ENCODE measurements at regions not wholly inside any gene's neighbourhood (a gene's known extent, or its start where the extent isn't known, plus 50 kb on each side); places are given as distances from the start of the nearest gene placed in this dataset.

DNA sequence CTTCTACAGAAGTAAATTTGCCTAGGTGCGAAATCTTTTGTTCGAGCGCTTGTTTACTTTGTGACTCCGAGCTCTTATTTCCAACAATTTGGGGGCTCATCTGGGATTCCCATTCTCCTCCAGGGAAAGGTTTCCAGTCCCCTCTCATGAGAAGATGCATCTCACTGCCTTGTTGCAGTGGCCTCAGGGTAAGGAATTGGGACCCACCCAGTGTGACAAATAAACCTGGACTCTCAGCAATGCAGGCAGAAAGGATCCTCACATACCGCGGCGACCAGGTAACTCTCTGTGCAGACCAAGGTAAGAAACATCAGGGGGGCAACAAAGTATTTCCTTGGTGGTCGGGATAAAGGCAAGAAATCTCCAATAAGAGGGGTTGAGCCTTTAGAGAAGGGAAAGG is 1169.3 kb downstream of the DSC3 start:
- H3K79me1 ChIP-seq (ENCODE audit: low read depth, low read length), result no peaks in the 10 kb centered on the region
- no peaks in the 10 kb centered on the region for H3K27me3 ChIP-seq (replicated peaks in 1 of 4; ENCODE audit: control insufficient read depth in 3 of 4, extremely low read depth in 1 of 4, insufficient read depth in 3 of 4, low read length in 3 of 4)
- H2BK15ac ChIP-seq (ENCODE audit: low read length), result no peak overlapping the region
- FAIRE-seq (no peak), DNase-seq (ENCODE audit: low read depth in 1 of 2, low spot score in 2 of 2) (no peak)
- H3K23me2 ChIP-seq (ENCODE audit: low read depth, low read length), result no peaks in the 10 kb centered on the region; the same call in 1 of the 2 replicates
- peaks cover 0 to 3% of the 10 kb centered on the region in 2 experiments; a peak in 1 of 4 replicates for H3K9me3 ChIP-seq (ENCODE audit: insufficient read depth in 2 of 2, low read depth in 1 of 2, low read length in 1 of 2)
- H3K4me2 ChIP-seq (ENCODE audit: insufficient read depth in 1 of 2, low read depth in 2 of 2, low read length in 2 of 2), result no peak overlapping the region
- no peak overlapping the region for H2AFZ ChIP-seq (ENCODE audit: low read length)
- POLR2A ChIA-PET (ENCODE audit: partially characterized antibody), result no interaction called here
- CTCF ChIA-PET (ENCODE audit: partially characterized antibody), result interaction anchor here (0.9 to 2.4 kb wide), 4 partner anchors 8 to 408 kb away, joined by 5 to 28 read pairs (median 11); no protein-coding TSS in a partner anchor
- H4K8ac ChIP-seq (ENCODE audit: extremely low read depth, insufficient read depth, low read length), result peak overlapping the region; percentile 47; the same call in 1 of the 2 replicates
- H4K5ac ChIP-seq (ENCODE audit: insufficient read length, low read depth, low read length), result no peak overlapping the region
- no peaks in the 10 kb centered on the region; a peak in 1 of 7 replicates for H3K4me1 ChIP-seq (replicated peaks in 1 of 4; ENCODE audit: control insufficient read depth in 3 of 4, insufficient read depth in 4 of 4, low read length in 3 of 4)
- H4K91ac ChIP-seq (replicated peaks; ENCODE audit: insufficient read length, low read length), result no peak overlapping the region
- no peak overlapping the region for H3K14ac ChIP-seq (ENCODE audit: insufficient read length)
- H3K36me3 ChIP-seq (ENCODE audit: control insufficient read depth in 2 of 4, insufficient read depth in 4 of 4, low read length in 3 of 4), result no peaks in the 10 kb centered on the region
- no peak overlapping the region for H2BK12ac ChIP-seq (ENCODE audit: low read depth, low read length)
- H3K56ac ChIP-seq (replicated peaks; ENCODE audit: insufficient read length, low read depth, low read length), result no peak overlapping the region
- TF ChIP-seq TBP (IDR thresholded peaks at IDR 0.05; ENCODE audit: low read depth, low read length) (no peak), EP300 (IDR thresholded peaks at IDR 0.05; ENCODE audit: borderline replicate concordance in 1 of 2, low read depth in 2 of 2, low read length in 2 of 2) (no peak)
- 91% methylated on average over 8 of the region's 8 CpGs; no CpG with 5 or more reads in 1 of the 2 experiments for WGBS, 2 experiments (ENCODE audit: extremely low coverage in 1 of 2, insufficient coverage in 1 of 2, insufficient read length in 1 of 2, insufficient replicate concordance in 2 of 2, low coverage in 1 of 2, low lambda C conversion rate in 2 of 2, missing lambda C conversion rate in 1 of 2)
- H2BK20ac ChIP-seq (ENCODE audit: low read length), result no peak overlapping the region
- no peaks in the 10 kb centered on the region for H4K20me1 ChIP-seq (replicated peaks in 1 of 2; ENCODE audit: control insufficient read depth in 1 of 2, insufficient read depth in 2 of 2, low read length in 2 of 2)
- no peak overlapping the region for H3K4me3 ChIP-seq (ENCODE audit: extremely low read depth in 1 of 4, insufficient read depth in 2 of 4, low read depth in 3 of 4, low read length in 4 of 4)
- H3K79me2 ChIP-seq (ENCODE audit: control insufficient read depth in 1 of 2, insufficient read depth in 2 of 2, low read length in 2 of 2), result no peaks in the 10 kb centered on the region
- no peak overlapping the region for H3K23ac ChIP-seq (ENCODE audit: insufficient read length)
- no peak overlapping the region for H3K27ac ChIP-seq (ENCODE audit: low read depth, low read length)
- H2BK5ac ChIP-seq (ENCODE audit: low read depth, low read length), result no peak overlapping the region
- no peak overlapping the region for H3K18ac ChIP-seq (ENCODE audit: extremely low read depth, low read length)
- H3K9ac ChIP-seq (replicated peaks in 1 of 4; ENCODE audit: extremely low read depth in 1 of 4, low read depth in 3 of 4, low read length in 3 of 4), result no peak overlapping the region
- H2AK5ac ChIP-seq (ENCODE audit: low read depth, low read length), result no peak overlapping the region
- H2BK120ac ChIP-seq (replicated peaks; ENCODE audit: low read depth, low read length), result no peak overlapping the region
- H3K4ac ChIP-seq (replicated peaks; ENCODE audit: insufficient read length, low read depth, low read length), result no peak overlapping the region
